ENCODE measurements at regions not wholly inside any gene's neighbourhood (a gene's known extent, or its start where the extent isn't known, plus 50 kb on each side); places are given as distances from the start of the nearest gene placed in this dataset.

GRCh38 chr2:173766537-173767289, 198.5 kb downstream of the SP3 start:
- DNase-seq (ENCODE audit: low spot score) = no peak

GRCh38 chr2:173770947-173771678, 194.1 kb downstream of the SP3 start:
- no peak for DNase-seq (ENCODE audit: low spot score)

- DNase-seq (ENCODE audit: low spot score) = no peak
Observed at GRCh38 chr2:173772205-173772604, 193.0 kb downstream of the SP3 start.

- DNase-seq (ENCODE audit: low spot score) = no peak
Observed at GRCh38 chr2:173773076-173773475, 192.1 kb downstream of the SP3 start.

- DNase-seq (ENCODE audit: low spot score) = no peak
Observed at GRCh38 chr2:173775440-173775839, 189.7 kb downstream of the SP3 start.

- DNase-seq (ENCODE audit: low spot score) = no peak
Observed at GRCh38 chr2:173782681-173783080, 182.5 kb downstream of the SP3 start.

- DNase-seq (ENCODE audit: low spot score) = no peak
Observed at GRCh38 chr2:173783382-173783781, 181.8 kb downstream of the SP3 start.

GRCh38 chr2:173785813-173786212, 179.4 kb downstream of the SP3 start:
- DNase-seq (ENCODE audit: low spot score) = no peak

- DNase-seq (ENCODE audit: low spot score) = no peak
Observed at GRCh38 chr2:173791502-173791901, 173.7 kb downstream of the SP3 start.

- DNase-seq (ENCODE audit: low spot score) = no peak
Observed at GRCh38 chr2:173792166-173792565, 173.0 kb downstream of the SP3 start.

- no peak for DNase-seq (ENCODE audit: low spot score)
Observed at GRCh38 chr2:173792741-173793140, 172.4 kb downstream of the SP3 start.

- DNase-seq (ENCODE audit: low spot score) = no peak
Observed at GRCh38 chr2:173793709-173794565, 171.2 kb downstream of the SP3 start.

GRCh38 chr2:173797586-173798263, 167.4 kb downstream of the SP3 start:
- no peak for DNase-seq (ENCODE audit: low spot score)

GRCh38 chr2:173802518-173802917, 162.7 kb downstream of the SP3 start:
- no peak for DNase-seq (ENCODE audit: low spot score)

GRCh38 chr2:173803449-173803848, 161.7 kb downstream of the SP3 start:
- DNase-seq (ENCODE audit: low spot score) = no peak

GRCh38 chr2:173806761-173807160, 158.4 kb downstream of the SP3 start:
- no peak for DNase-seq (ENCODE audit: low spot score)

GRCh38 chr2:173808718-173809117, 156.5 kb downstream of the SP3 start:
- DNase-seq (ENCODE audit: low spot score) = no peak

GRCh38 chr2:173812321-173812720, 152.9 kb downstream of the SP3 start:
- no peak for DNase-seq (ENCODE audit: low spot score)

GRCh38 chr2:173814306-173814705, 150.9 kb downstream of the SP3 start:
- DNase-seq (ENCODE audit: low spot score) = no peak

GRCh38 chr2:173815772-173816171, 149.4 kb downstream of the SP3 start:
- DNase-seq (ENCODE audit: low spot score) = no peak

- no peak for DNase-seq (ENCODE audit: low spot score)
Observed at GRCh38 chr2:173817582-173817981, 147.6 kb downstream of the SP3 start.

GRCh38 chr2:173818285-173818684, 146.9 kb downstream of the SP3 start:
- no peak for DNase-seq (ENCODE audit: low spot score)
